Neuronal stem cell (in vitro differentiated cells): ENCODE measurements at regions not wholly inside any gene's neighbourhood (a gene's known extent, or its start where the extent isn't known, plus 50 kb on each side); places are given as distances from the start of the nearest gene placed in this dataset.

Experiments
- DNase-seq: peaks from one replicate; pipeline ENCODE4 v3.0.0-alpha.2; 2013; ENCODE audit warnings: low spot score
- H2AFZ ChIP-seq: one replicate; pipeline ENCODE4 v1.6.1; 2013; ENCODE audit warnings: mild to moderate bottlenecking, low read length, inconsistent platforms
- H2AK5ac ChIP-seq: 2 replicates; pipeline ENCODE4 v1.6.1; 2013; ENCODE audit warnings: low read depth, mild to moderate bottlenecking, inconsistent platforms, low read length, moderate library complexity, mixed read lengths
- H2BK120ac ChIP-seq: 2 replicates; pipeline ENCODE4 v1.6.1; 2013; ENCODE audit warnings: low read depth, mild to moderate bottlenecking, inconsistent platforms, low read length, moderate library complexity, mixed read lengths
- H2BK12ac ChIP-seq: one replicate; pipeline ENCODE4 v1.6.1; 2013; ENCODE audit warnings: low read length, inconsistent platforms
- H2BK15ac ChIP-seq: 2 replicates; pipeline ENCODE4 v1.6.1; 2013; ENCODE audit warnings: mild to moderate bottlenecking, low read length, inconsistent platforms, mixed read lengths
- H2BK5ac ChIP-seq: one replicate; pipeline ENCODE4 v1.6.1; 2013; ENCODE audit warnings: inconsistent platforms, mild to moderate bottlenecking, low read length, moderate library complexity
- H3K14ac ChIP-seq: one replicate; pipeline ENCODE4 v1.6.1; 2013; ENCODE audit warnings: low read length, inconsistent platforms
- H3K18ac ChIP-seq: 2 replicates; pipeline ENCODE4 v1.6.1; 2013; ENCODE audit warnings: low read length, inconsistent platforms
- H3K23ac ChIP-seq: 2 replicates; pipeline ENCODE4 v1.6.1; 2013; ENCODE audit warnings: low read depth, mild to moderate bottlenecking, mixed read lengths, low read length, inconsistent platforms; ENCODE audit not compliant: poor library complexity
- H3K27ac ChIP-seq: replicated peaks from 3 replicates; pipeline ENCODE4 v1.5.1; 2013; ENCODE audit warnings: low read length, inconsistent platforms
- H3K27me3 ChIP-seq, 3 experiments: 2 replicates each; pipeline ENCODE4 v1.6.1; 2013; ENCODE audit warnings: low read length in 3 of 3, mild to moderate bottlenecking in 2 of 3, inconsistent platforms in 1 of 3, low read depth in 1 of 3, mixed read lengths in 1 of 3, moderate library complexity in 1 of 3; ENCODE audit not compliant: control insufficient read depth in 3 of 3, insufficient read depth in 3 of 3
- H3K36me3 ChIP-seq, 2 donors: replicated peaks in 1 of 2; 2 replicates each; pipeline ENCODE4 v1.6.1; 2013; ENCODE audit warnings: low read length in 2 of 2; ENCODE audit not compliant: control insufficient read depth in 2 of 2, insufficient read depth in 2 of 2
- H3K4ac ChIP-seq: 2 replicates; pipeline ENCODE4 v1.6.1; 2013; ENCODE audit warnings: inconsistent platforms, mild to moderate bottlenecking, low read length, moderate library complexity
- H3K4me1 ChIP-seq, 2 donors: 1 replicate in 1 of 2; 2 replicates in 1 of 2; pipeline ENCODE4 v1.6.1; 2013; ENCODE audit warnings: low read length in 2 of 2, low read depth in 1 of 2; ENCODE audit not compliant: control insufficient read depth in 2 of 2, insufficient read depth in 1 of 2
- H3K4me2 ChIP-seq: one replicate; pipeline ENCODE4 v1.6.1; 2013; ENCODE audit warnings: mild to moderate bottlenecking, low read length, inconsistent platforms; ENCODE audit not compliant: insufficient read depth, poor library complexity, severe bottlenecking
- H3K4me3 ChIP-seq, 2 donors: 2 replicates each; pipeline ENCODE4 v1.5.1; 2013; ENCODE audit warnings: low read length in 2 of 2, mild to moderate bottlenecking in 2 of 2, inconsistent platforms in 1 of 2, moderate library complexity in 1 of 2
- H3K79me1 ChIP-seq: one replicate; pipeline ENCODE4 v1.6.1; 2013; ENCODE audit warnings: low read depth, mild to moderate bottlenecking, inconsistent platforms, low read length, moderate library complexity
- H3K9ac ChIP-seq: one replicate; pipeline ENCODE4 v1.6.1; 2013; ENCODE audit warnings: mild to moderate bottlenecking, low read depth, low read length, inconsistent platforms; ENCODE audit not compliant: poor library complexity
- H3K9me3 ChIP-seq, 2 donors: replicated peaks in 1 of 2; 2 replicates each; pipeline versions ENCODE3 to v1.6.1; 2013; ENCODE audit warnings: low read length in 2 of 2, mild to moderate bottlenecking in 2 of 2, inconsistent platforms in 1 of 2, low read depth in 1 of 2, mixed read lengths in 1 of 2, moderate library complexity in 1 of 2; ENCODE audit not compliant: control insufficient read depth in 2 of 2, insufficient read depth in 1 of 2
- H4K8ac ChIP-seq: one replicate; pipeline ENCODE4 v1.6.1; 2013; ENCODE audit warnings: low read depth, mild to moderate bottlenecking, inconsistent platforms, low read length, moderate library complexity
- H4K91ac ChIP-seq: one replicate; pipeline ENCODE4 v1.6.1; 2013; ENCODE audit warnings: low read length, low read depth, mild to moderate bottlenecking, inconsistent platforms; ENCODE audit not compliant: poor library complexity
- WGBS, 2 donors: extraction: QIAGEN DNeasy Blood & Tissue Kit; methylation state at CpG; one replicate each; pipeline ENCODE4 v1.1.7; 2013; ENCODE audit warnings: missing lambda C conversion rate in 2 of 2, mixed read lengths in 1 of 2; ENCODE audit not compliant: insufficient read length in 2 of 2, insufficient replicate concordance in 1 of 2; ENCODE audit errors: extremely low coverage in 2 of 2; 5-methylcytosine and 5-hydroxymethylcytosine counted together

DNA sequence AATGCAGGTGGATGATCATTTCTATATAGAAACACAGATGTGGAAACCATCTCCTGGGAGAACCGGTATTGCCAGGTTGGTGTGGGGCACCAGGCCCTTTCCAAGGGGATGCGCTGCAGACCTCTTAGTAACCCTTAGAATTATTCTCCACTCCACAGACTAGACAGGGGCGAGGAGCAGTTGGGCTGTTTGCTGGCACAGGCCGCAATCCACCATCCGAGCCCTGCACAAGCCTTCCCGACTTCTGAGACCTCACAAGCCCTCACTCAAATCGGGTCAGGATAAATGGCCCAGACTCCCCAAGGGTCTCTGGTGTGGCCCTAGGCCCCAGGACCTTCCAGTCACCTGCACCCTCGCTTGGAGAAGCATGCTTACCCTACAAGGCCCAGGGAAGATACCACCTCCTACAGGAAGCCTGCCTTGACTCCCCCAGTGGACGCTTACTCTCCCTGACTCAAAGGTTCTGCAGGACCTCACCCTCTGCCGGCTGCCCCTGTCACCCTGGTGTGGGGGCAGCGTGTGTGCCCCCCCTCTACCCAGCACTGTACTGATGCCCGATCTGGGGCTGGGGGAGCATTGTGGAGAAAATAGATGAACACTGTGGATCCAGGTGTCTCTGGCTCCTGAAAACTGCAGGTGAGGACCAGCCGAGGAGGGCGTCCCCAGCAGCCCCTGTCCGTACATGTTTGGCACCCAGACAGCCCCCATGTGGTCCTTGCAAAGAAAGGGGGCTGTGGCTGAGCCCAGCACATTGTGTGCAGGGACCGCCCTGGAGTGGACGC is 49.8 kb upstream of the ACSF3 start:
- Histone ChIP-seq H3K36me3 (no peaks in the 10 kb centered on the region), H3K27me3 (peaks cover 0 to 30% (median 0%) of the 10 kb centered on the region in 3 experiments), H3K23ac (no peak overlapping the region), H2BK5ac (no peak overlapping the region), H3K18ac (peak overlapping the region; percentile 31), H2BK12ac (no peak overlapping the region), H2BK120ac (no peak overlapping the region), H3K9me3 (no peaks in the 10 kb centered on the region), H3K4me2 (no peak overlapping the region), H3K14ac (no peak overlapping the region), H3K4me3 (no peak overlapping the region), H3K4ac (no peak overlapping the region), H3K9ac (no peak overlapping the region), H2AFZ (no peak overlapping the region), H4K8ac (no peak overlapping the region), H4K91ac (no peak overlapping the region), H3K4me1 (peaks cover under 1 to 10% of the 10 kb centered on the region in 2 donors), H2AK5ac (no peak overlapping the region), H3K27ac (no peak overlapping the region), H2BK15ac (peak overlapping the region; percentile 17), H3K79me1 (peaks cover 2% of the 10 kb centered on the region)
- DNase-seq = no peak
- WGBS, 2 donors = no CpG with 5 or more reads among the region's 17 CpGs
